ENCODE measurements at regions not wholly inside any gene's neighbourhood (a gene's known extent, or its start where the extent isn't known, plus 50 kb on each side); places are given as distances from the start of the nearest gene placed in this dataset.
"Not testable (repeated sequence)": the region's sequence is repeated elsewhere in the genome, so short reads cannot be mapped to it uniquely, and the experiment has no call there.

GRCh38 chr4:137901114-137901513 lies 341.0 kb downstream of the SLC7A11 start:
- DNase-seq: no peak
- intact Hi-C loops (cut with DNase I): no loop called here

GRCh38 chr4:137896221-137896737 lies 345.9 kb downstream of the SLC7A11 start:
- intact Hi-C loops (cut with DNase I): no loop called here
- DNase-seq: no peak

GRCh38 chr4:137895515-137895914 lies 346.6 kb downstream of the SLC7A11 start:
- DNase-seq; intact Hi-C loops (cut with DNase I): not testable (repeated sequence)

- no peak for DNase-seq
- intact Hi-C loops (cut with DNase I): no loop called here
Observed at GRCh38 chr4:137892134-137892533, 350.0 kb downstream of the SLC7A11 start.

GRCh38 chr4:137890812-137891211 lies 351.3 kb downstream of the SLC7A11 start:
- intact Hi-C loops (cut with DNase I): no loop called here
- DNase-seq: no peak

- intact Hi-C loops (cut with DNase I): no loop called here
- no peak for DNase-seq
Observed at GRCh38 chr4:137881641-137882040, 349.3 kb upstream of the PCDH18 start.

GRCh38 chr4:137868067-137868466 lies 335.8 kb upstream of the PCDH18 start:
- DNase-seq; intact Hi-C loops (cut with DNase I): not testable (repeated sequence)

GRCh38 chr4:137866671-137867070 lies 334.4 kb upstream of the PCDH18 start:
- intact Hi-C loops (cut with DNase I): no loop called here
- DNase-seq: no peak

- intact Hi-C loops (cut with DNase I): loop anchor here (2.0 kb wide), 1 partner anchor 737 kb away; no protein-coding TSS in a partner anchor
- no peak for DNase-seq
Observed at GRCh38 chr4:137861682-137862081, 329.4 kb upstream of the PCDH18 start.

- peak in 3 of 10 donors; percentile 60 to 77 (median 75) for DNase-seq
- intact Hi-C loops (cut with DNase I): no loop called here
Observed at GRCh38 chr4:137853424-137853823, 321.1 kb upstream of the PCDH18 start.

- DNase-seq: no peak
- intact Hi-C loops (cut with DNase I): no loop called here
Observed at GRCh38 chr4:137852326-137852725, 320.0 kb upstream of the PCDH18 start.

GRCh38 chr4:137851435-137851834 lies 319.1 kb upstream of the PCDH18 start:
- DNase-seq: no peak
- intact Hi-C loops (cut with DNase I): no loop called here

- DNase-seq; intact Hi-C loops (cut with DNase I): not testable (repeated sequence)
Observed at GRCh38 chr4:137827945-137828344, 295.7 kb upstream of the PCDH18 start.

GRCh38 chr4:137825505-137825904 lies 293.2 kb upstream of the PCDH18 start:
- intact Hi-C loops (cut with DNase I): no loop called here

GRCh38 chr4:137823007-137823406 lies 290.7 kb upstream of the PCDH18 start:
- intact Hi-C loops (cut with DNase I): no loop called here
- no peak for DNase-seq

More at GRCh38 chr4:137825505-137825904, 293.2 kb upstream of the PCDH18 start:
- DNase-seq: no peak

GRCh38 chr4:137819964-137820383 lies 287.7 kb upstream of the PCDH18 start:
- intact Hi-C loops (cut with DNase I): no loop called here
- DNase-seq: no peak

GRCh38 chr4:137812258-137812657 lies 280.0 kb upstream of the PCDH18 start:
- no peak for DNase-seq
- intact Hi-C loops (cut with DNase I): no loop called here

GRCh38 chr4:137806420-137806819 lies 274.1 kb upstream of the PCDH18 start:
- no peak for DNase-seq
- intact Hi-C loops (cut with DNase I): no loop called here

GRCh38 chr4:137804906-137805495 lies 272.7 kb upstream of the PCDH18 start:
- intact Hi-C loops (cut with DNase I): no loop called here
- no peak for DNase-seq

- intact Hi-C loops (cut with DNase I): no loop called here
- no peak for DNase-seq
Observed at GRCh38 chr4:137800861-137801260, 268.6 kb upstream of the PCDH18 start.

GRCh38 chr4:137794764-137795254 lies 262.5 kb upstream of the PCDH18 start:
- intact Hi-C loops (cut with DNase I): no loop called here
- DNase-seq: no peak

GRCh38 chr4:137789263-137789662 lies 257.0 kb upstream of the PCDH18 start:
- intact Hi-C loops (cut with DNase I): not testable (repeated sequence)

More at GRCh38 chr4:137789263-137789662, 257.0 kb upstream of the PCDH18 start:
- DNase-seq: not testable (repeated sequence)
